Right lobe of liver (tissue), 4 donors: ENCODE measurements at regions not wholly inside any gene's neighbourhood (a gene's known extent, or its start where the extent isn't known, plus 50 kb on each side); places are given as distances from the start of the nearest gene placed in this dataset.

Source experiments
- POLR2A ChIP-seq: fragments of 450-650 bp; IDR thresholded peaks from one replicate; pipeline ENCODE4 v1.6.1; 2017; ENCODE audit warnings: antibody characterized with exemption, mild to moderate bottlenecking
- TF ChIP-seq, protein P1 (sequence below), 4 donors: fragments of 200-600 bp in 3 of 4; fragments of 450-650 bp in 1 of 4; IDR thresholded peaks; one replicate each; pipeline versions ENCODE4 v1.5.1 to v1.8.0; 2016 to 2022; ENCODE audit warnings: antibody characterized with exemption in 4 of 4, mild to moderate bottlenecking in 2 of 4
- donor health status: DM: no; HTN: no; CAD: no.
- donor health status: DM: no; HTN: no; CAD: no.
- donor health status: DM: no; HTN: yes; CAD: no.

DNA sequence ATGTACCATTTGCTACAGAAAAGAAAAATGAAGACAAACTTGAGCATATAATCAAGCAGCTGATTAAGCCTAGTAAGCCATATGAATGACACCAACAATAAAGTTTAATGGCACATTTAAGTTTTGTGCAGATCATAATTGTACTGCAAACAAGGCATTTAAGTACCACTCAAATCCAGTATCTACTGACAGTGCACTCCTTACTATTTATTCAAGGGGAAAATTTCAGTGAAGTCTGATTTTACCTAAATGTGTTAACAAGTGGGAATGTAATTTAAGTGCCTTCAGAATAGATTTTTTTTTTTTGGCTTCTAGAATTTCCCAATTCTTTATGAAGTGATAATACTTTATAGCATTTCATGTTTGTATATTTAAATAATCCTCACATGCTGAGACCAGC is 341.0 kb upstream of the POU5F2 start:
- no peak for TF ChIP-seq POLR2A
- TF ChIP-seq, protein P1, sequence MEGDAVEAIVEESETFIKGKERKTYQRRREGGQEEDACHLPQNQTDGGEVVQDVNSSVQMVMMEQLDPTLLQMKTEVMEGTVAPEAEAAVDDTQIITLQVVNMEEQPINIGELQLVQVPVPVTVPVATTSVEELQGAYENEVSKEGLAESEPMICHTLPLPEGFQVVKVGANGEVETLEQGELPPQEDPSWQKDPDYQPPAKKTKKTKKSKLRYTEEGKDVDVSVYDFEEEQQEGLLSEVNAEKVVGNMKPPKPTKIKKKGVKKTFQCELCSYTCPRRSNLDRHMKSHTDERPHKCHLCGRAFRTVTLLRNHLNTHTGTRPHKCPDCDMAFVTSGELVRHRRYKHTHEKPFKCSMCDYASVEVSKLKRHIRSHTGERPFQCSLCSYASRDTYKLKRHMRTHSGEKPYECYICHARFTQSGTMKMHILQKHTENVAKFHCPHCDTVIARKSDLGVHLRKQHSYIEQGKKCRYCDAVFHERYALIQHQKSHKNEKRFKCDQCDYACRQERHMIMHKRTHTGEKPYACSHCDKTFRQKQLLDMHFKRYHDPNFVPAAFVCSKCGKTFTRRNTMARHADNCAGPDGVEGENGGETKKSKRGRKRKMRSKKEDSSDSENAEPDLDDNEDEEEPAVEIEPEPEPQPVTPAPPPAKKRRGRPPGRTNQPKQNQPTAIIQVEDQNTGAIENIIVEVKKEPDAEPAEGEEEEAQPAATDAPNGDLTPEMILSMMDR (IDR thresholded peaks at IDR 0.05): no peak
